Vagina (tissue), 2 donors: ENCODE measurements at regions not wholly inside any gene's neighbourhood (a gene's known extent, or its start where the extent isn't known, plus 50 kb on each side); places are given as distances from the start of the nearest gene placed in this dataset.

ENCODE experiments used
- DNase-seq, 2 donors: peaks; one replicate each; pipeline ENCODE4 v3.0.0-alpha.2; 2017; ENCODE audit errors: extremely low spot score in 2 of 2
- H3K27ac ChIP-seq: fragments of 200-600 bp; sonication (generic); one replicate; pipeline ENCODE4 v1.5.1; 2019
- H3K27me3 ChIP-seq: fragments of 200-600 bp; sonication (generic); one replicate; pipeline ENCODE4 v1.5.1; 2019
- H3K36me3 ChIP-seq, 2 donors: fragments of 200-600 bp; sonication (generic); one replicate each; pipeline ENCODE4 v1.5.1; 2017 to 2019
- H3K4me1 ChIP-seq: fragments of 200-600 bp; sonication (generic); one replicate; pipeline ENCODE4 v1.5.1; 2019
- H3K4me3 ChIP-seq, 2 donors: fragments of 200-600 bp; sonication (generic); 1 replicate in 1 of 2; 2 replicates in 1 of 2; pipeline ENCODE4 v1.5.1; 2016 to 2019
- H3K9me3 ChIP-seq: fragments of 200-600 bp; sonication (generic); one replicate; pipeline ENCODE4 v1.5.1; 2019
- POLR2A ChIP-seq, 2 donors: fragments of 450-650 bp; IDR thresholded peaks; one replicate each; pipeline ENCODE4 v1.6.1; 2017; ENCODE audit warnings: antibody characterized with exemption in 2 of 2, mild to moderate bottlenecking in 2 of 2, moderate library complexity in 2 of 2
- POLR2AphosphoS5 ChIP-seq, 2 donors: sonication (generic); formaldehyde crosslinking; IDR thresholded peaks; one replicate each; pipeline ENCODE4 v1.9.0; 2017; ENCODE audit warnings: antibody characterized with exemption in 2 of 2, mild to moderate bottlenecking in 2 of 2, low read depth in 1 of 2; ENCODE audit not compliant: insufficient read depth in 1 of 2
- intact Hi-C: fragments of 100-400 bp; cut with DNase I; formaldehyde crosslinking; loops from one replicate; pipeline ENCODE4 v1.15.1; 2023
- TF ChIP-seq, protein P1 (sequence below), 3 experiments: fragments of 450-650 bp in 2 of 3; fragments of 200-600 bp in 1 of 3; sonication (generic) in 1 of 3; IDR thresholded peaks; one replicate each; pipeline ENCODE4 v1.5.1; 2017 to 2019; ENCODE audit warnings: antibody characterized with exemption in 3 of 3, mild to moderate bottlenecking in 2 of 3, moderate library complexity in 2 of 3

DNA sequence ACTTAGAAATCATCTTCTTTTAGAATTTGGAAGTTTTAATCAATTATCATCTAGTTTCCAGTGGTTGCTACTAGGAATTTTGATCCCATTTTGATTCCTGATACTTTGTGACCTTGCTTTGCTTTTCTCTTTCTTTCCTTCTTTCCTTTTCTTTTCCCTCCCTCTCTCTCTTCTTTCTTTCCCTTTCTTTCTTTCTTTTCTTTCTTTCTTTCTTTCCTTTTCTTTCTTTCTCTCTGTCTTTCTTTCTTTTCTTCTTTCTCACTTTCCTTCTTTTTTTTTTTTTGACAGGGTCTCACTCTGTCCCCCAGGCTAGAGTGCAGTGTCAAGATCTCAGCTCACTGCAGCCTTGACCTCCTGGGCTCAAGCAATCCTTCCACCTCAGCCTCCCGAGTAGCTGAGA is 81.5 kb upstream of the OSBPL8 start:
- H3K36me3 ChIP-seq = no peaks in the 10 kb centered on the region
- TF ChIP-seq, protein P1, sequence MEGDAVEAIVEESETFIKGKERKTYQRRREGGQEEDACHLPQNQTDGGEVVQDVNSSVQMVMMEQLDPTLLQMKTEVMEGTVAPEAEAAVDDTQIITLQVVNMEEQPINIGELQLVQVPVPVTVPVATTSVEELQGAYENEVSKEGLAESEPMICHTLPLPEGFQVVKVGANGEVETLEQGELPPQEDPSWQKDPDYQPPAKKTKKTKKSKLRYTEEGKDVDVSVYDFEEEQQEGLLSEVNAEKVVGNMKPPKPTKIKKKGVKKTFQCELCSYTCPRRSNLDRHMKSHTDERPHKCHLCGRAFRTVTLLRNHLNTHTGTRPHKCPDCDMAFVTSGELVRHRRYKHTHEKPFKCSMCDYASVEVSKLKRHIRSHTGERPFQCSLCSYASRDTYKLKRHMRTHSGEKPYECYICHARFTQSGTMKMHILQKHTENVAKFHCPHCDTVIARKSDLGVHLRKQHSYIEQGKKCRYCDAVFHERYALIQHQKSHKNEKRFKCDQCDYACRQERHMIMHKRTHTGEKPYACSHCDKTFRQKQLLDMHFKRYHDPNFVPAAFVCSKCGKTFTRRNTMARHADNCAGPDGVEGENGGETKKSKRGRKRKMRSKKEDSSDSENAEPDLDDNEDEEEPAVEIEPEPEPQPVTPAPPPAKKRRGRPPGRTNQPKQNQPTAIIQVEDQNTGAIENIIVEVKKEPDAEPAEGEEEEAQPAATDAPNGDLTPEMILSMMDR (IDR thresholded peaks at IDR 0.05) = no peak
- TF ChIP-seq POLR2A (IDR thresholded peaks at IDR 0.05) (no peak), POLR2AphosphoS5 (IDR thresholded peaks at IDR 0.05; ENCODE audit: insufficient read depth in 1 of 2, low read depth in 1 of 2) (no peak)
- DNase-seq = no peak
- no peak overlapping the region for H3K27ac ChIP-seq
- no peaks in the 10 kb centered on the region for H3K4me1 ChIP-seq
- intact Hi-C loops = no loop called here
- H3K4me3 ChIP-seq = no peak overlapping the region
- no peaks in the 10 kb centered on the region for H3K9me3 ChIP-seq
- H3K27me3 ChIP-seq = no peaks in the 10 kb centered on the region

DNA sequence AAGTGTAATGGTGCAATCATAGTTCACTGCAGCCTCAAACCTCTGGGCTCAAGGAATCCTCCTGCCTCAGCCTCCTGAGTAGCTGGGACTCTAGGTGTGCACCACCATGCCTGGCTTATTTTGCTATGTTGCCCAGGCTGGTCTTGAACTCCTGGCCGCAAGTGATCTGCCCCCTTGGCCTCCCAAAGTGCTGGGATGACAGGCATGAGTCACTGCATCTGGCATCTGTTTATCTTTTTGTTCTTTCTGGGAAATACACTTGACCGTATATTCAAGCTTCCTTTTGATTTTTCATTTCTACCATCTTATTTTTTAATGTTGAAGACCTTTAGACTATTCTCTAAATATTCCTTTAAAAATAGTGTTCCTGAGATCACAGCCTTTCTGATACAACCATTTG is 82.4 kb upstream of the OSBPL8 start:
- no peak for TF ChIP-seq POLR2A (IDR thresholded peaks at IDR 0.05)
- no peak for TF ChIP-seq POLR2AphosphoS5 (IDR thresholded peaks at IDR 0.05; ENCODE audit: insufficient read depth in 1 of 2, low read depth in 1 of 2)
- TF ChIP-seq, protein P1 (IDR thresholded peaks at IDR 0.05) = no peak
- H3K27me3 ChIP-seq = no peaks in the 10 kb centered on the region
- H3K9me3 ChIP-seq = no peaks in the 10 kb centered on the region
- H3K4me3 ChIP-seq = no peak overlapping the region
- intact Hi-C loops = no loop called here
- no peak overlapping the region for H3K27ac ChIP-seq
- H3K4me1 ChIP-seq = no peaks in the 10 kb centered on the region
- no peak for DNase-seq
- H3K36me3 ChIP-seq = no peaks in the 10 kb centered on the region

DNA sequence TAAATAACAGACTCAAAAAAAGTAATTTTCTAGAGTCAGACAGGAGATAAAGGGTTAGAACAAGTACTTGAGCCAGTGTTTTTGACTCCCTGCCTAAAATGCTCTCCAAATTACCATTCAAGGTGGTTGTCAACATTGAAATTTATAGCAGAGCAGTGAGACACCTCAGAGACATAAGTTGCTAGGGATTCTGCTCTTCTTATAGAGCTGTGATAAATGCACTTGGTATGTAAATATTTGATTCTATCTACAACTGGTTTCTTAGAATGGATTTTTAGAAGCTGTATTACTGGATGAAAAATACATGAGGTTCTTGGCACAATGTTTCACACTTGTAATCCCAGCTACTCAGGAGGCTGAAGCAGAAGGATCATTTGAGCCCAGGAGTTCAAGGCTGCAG is 83.9 kb upstream of the OSBPL8 start:
- no peak for DNase-seq
- Histone ChIP-seq H3K36me3 (no peaks in the 10 kb centered on the region), H3K4me1 (no peaks in the 10 kb centered on the region), H3K27me3 (no peaks in the 10 kb centered on the region), H3K9me3 (no peaks in the 10 kb centered on the region), H3K27ac (no peak overlapping the region), H3K4me3 (no peak overlapping the region)
- TF ChIP-seq POLR2A (IDR thresholded peaks at IDR 0.05) (no peak), POLR2AphosphoS5 (IDR thresholded peaks at IDR 0.05; ENCODE audit: insufficient read depth in 1 of 2, low read depth in 1 of 2) (no peak)
- TF ChIP-seq, protein P1 (IDR thresholded peaks at IDR 0.05) = no peak
- intact Hi-C loops = no loop called here

DNA sequence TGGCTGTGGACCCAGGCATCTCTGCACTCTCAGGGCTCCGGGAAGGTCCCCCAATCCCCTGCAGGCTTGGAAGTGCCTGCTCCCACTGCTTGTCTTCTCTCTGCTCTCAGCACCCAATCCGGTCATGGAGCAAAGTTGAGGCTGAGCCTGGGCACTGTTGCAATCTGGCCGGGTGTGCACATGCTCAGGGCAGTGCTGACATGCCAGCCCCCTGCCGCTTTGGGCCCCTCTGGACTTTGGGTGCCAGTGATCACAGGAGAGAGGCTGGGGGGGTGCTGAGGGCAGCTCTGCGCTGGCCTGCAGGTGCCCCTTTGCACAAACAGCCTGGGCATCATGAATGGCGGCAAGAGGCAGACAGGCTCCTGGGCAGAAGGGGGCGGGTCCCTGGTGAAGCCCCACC is 85.4 kb upstream of the OSBPL8 start:
- Histone ChIP-seq H3K27me3 (no peaks in the 10 kb centered on the region), H3K27ac (no peak overlapping the region), H3K36me3 (no peaks in the 10 kb centered on the region), H3K4me1 (no peaks in the 10 kb centered on the region), H3K4me3 (no peak overlapping the region), H3K9me3 (no peaks in the 10 kb centered on the region)
- intact Hi-C loops = no loop called here
- DNase-seq = no peak
- TF ChIP-seq, protein P1 (IDR thresholded peaks at IDR 0.05) = no peak
- TF ChIP-seq POLR2AphosphoS5 (IDR thresholded peaks at IDR 0.05; ENCODE audit: insufficient read depth in 1 of 2, low read depth in 1 of 2) (no peak), POLR2A (IDR thresholded peaks at IDR 0.05) (no peak)

DNA sequence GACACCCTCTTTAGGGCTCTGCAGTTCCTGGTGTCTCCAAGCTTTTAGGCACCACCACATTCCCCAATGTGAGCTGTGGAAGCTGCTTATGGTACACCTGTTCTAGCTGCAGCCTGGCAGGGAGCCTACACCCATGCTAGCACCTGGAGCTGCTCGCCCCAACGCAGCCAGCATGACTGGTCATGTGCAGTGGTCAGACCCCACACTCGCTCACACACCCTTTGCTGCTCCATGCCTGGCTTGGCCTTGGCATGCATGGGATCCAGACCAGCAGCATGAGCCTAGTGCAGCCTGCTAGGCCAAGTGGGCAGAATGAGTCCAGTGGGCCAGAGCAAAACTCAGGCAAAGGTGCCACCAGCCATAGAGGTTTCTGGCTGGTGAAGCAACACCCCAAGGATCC is 86.4 kb upstream of the OSBPL8 start:
- no peaks in the 10 kb centered on the region for H3K9me3 ChIP-seq
- no peak overlapping the region for H3K4me3 ChIP-seq
- no peak overlapping the region for H3K27ac ChIP-seq
- H3K27me3 ChIP-seq = no peaks in the 10 kb centered on the region
- TF ChIP-seq, protein P1 (IDR thresholded peaks at IDR 0.05) = no peak
- TF ChIP-seq POLR2A (IDR thresholded peaks at IDR 0.05) (no peak), POLR2AphosphoS5 (IDR thresholded peaks at IDR 0.05; ENCODE audit: insufficient read depth in 1 of 2, low read depth in 1 of 2) (no peak)
- no peaks in the 10 kb centered on the region for H3K4me1 ChIP-seq
- intact Hi-C loops = no loop called here
- no peaks in the 10 kb centered on the region for H3K36me3 ChIP-seq
- DNase-seq = no peak
